ENCODE measurements at regions not wholly inside any gene's neighbourhood (a gene's known extent, or its start where the extent isn't known, plus 50 kb on each side); places are given as distances from the start of the nearest gene placed in this dataset.
"Not testable (repeated sequence)": the region's sequence is repeated elsewhere in the genome, so short reads cannot be mapped to it uniquely, and the experiment has no call there.

DNA sequence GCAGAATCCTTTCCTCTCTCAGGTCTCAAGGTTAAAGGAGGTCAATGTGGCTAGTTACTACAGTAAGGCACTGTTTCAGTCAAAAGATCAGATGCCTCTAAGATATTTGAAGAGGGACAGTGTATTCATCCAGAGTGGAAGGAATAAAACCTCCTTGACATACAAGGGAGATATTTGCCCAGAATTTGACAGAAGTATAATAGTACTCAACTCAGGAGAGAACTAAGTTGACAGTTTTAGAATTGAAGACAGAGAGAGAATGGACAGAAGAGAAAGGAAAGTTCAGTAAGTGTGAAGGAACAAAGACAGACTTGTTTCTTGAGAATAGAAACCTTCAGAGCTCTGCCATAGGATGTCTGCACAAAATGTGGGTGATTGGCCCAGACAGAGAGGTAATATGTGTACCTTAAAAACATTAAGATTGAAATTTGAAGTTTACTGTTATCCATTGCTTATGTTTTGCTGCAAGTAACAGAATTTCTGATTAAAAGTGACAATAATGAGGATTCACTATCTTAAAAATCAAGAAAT, 507.1 kb downstream of the IGSF11 start:
- ChIA-PET CTCF (no interaction called here), POLR2A (no interaction called here)
- Mint-ChIP-seq H3K27me3 (no peaks in the 10 kb centered on the region), H3K36me3 (no peaks in the 10 kb centered on the region), H3K9me3 (peaks cover 0 to 12% (median 6%) of the 10 kb centered on the region in 5 donors), H3K4me3 (no peak overlapping the region), H3K4me1 (no peaks in the 10 kb centered on the region), H3K27ac (no peak overlapping the region)
- H3K4me3 ChIP-seq (ENCODE audit: low read length) = no peak overlapping the region
- H3K27ac ChIP-seq (ENCODE audit: low read depth, low read length) = no peak overlapping the region
- no peaks in the 10 kb centered on the region for H3K9me3 ChIP-seq (ENCODE audit: low read length)
- no peaks in the 10 kb centered on the region for H3K4me1 ChIP-seq (ENCODE audit: insufficient read depth, low read length)
- DNase-seq = no peak
- no peaks in the 10 kb centered on the region for H3K27me3 ChIP-seq (ENCODE audit: insufficient read depth, low read length, poor library complexity, severe bottlenecking)
- no peaks in the 10 kb centered on the region for H3K36me3 ChIP-seq (ENCODE audit: insufficient read depth, low read length)

DNA sequence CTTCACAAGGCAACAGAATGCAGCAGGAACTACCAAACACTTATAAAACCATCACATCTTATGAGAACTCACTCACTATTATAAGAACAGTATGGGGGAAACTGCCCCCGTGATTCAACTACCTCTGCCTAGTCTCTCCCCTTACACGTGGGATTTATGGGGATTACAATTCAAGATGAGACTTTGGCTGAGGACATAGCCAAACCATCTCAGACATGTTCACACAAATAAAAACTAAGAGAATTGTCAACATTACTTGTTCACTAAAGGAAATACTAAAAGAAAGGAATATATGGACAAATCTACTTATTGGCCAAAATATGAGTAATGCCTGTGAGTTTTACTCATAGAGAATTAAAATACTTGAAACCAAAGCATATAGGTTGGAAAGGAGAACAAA, 505.1 kb downstream of the IGSF11 start:
- Mint-ChIP-seq H3K4me3 (no peak overlapping the region), H3K36me3 (no peaks in the 10 kb centered on the region), H3K9me3 (peaks cover 0 to 17% (median 2%) of the 10 kb centered on the region in 5 donors), H3K27ac (no peak overlapping the region), H3K4me1 (no peaks in the 10 kb centered on the region), H3K27me3 (no peaks in the 10 kb centered on the region)
- CTCF ChIA-PET = no interaction called here
- H3K27me3 ChIP-seq (ENCODE audit: insufficient read depth, low read length, poor library complexity, severe bottlenecking) = no peaks in the 10 kb centered on the region
- H3K4me3 ChIP-seq (ENCODE audit: low read length) = no peak overlapping the region
- H3K9me3 ChIP-seq (ENCODE audit: low read length) = no peaks in the 10 kb centered on the region
- no peak overlapping the region for H3K27ac ChIP-seq (ENCODE audit: low read depth, low read length)
- H3K4me1 ChIP-seq (ENCODE audit: insufficient read depth, low read length) = no peaks in the 10 kb centered on the region
- no peak for DNase-seq
- POLR2A ChIA-PET = no interaction called here
- no peaks in the 10 kb centered on the region for H3K36me3 ChIP-seq (ENCODE audit: insufficient read depth, low read length)

DNA sequence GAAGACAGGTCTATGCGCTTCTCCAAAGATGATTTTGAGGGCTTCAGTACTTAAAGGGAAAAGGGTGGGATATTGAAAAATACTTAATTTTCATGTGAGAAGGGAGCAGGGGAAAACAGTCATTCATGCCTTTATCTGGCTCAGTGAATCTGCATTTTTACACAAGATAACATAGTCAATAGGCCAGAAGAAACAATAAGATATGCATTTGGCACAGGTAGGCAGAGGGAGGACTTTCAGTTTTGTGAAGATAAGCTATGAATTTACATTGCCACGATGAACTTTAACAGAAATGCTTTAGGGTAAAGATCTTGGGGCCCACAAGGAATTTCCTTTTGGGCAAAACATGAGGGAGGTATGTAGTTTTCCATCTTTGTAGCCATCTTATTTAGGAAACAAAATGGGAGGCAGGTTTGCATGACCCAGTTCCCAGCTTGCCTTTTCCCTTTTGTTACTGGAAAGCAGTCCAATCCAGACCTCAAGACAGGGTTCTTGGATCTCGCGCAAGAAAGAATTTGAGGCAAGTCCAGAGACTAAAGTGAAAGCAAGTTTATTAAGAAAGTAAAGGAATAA, 504.2 kb downstream of the IGSF11 start:
- no peak overlapping the region for H3K27ac Mint-ChIP-seq

DNA sequence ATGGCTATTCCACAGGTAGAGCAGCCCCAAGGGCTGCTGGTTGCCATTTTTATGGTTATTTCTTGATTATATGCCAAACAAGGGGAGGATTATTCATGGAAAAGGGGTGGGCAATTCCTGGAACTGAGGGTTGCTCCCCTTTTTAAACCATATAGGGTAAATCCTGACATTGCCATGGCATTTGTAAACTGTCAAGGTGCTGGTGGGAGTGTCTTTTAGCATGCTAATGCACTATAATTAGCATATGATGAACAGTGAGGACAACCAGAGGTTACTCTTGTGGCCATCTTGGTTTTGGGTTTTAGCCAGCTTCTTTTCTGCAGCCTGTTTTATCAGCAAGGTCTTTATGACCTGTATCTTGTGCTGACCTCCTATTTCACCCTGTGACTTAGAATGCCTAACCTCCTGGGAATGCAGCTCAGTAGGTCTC, 503.7 kb downstream of the IGSF11 start:
- CTCF ChIA-PET; H3K27me3 ChIP-seq (ENCODE audit: insufficient read depth, low read length, poor library complexity, severe bottlenecking); POLR2A ChIA-PET; H3K27ac Mint-ChIP-seq; H3K27ac ChIP-seq (ENCODE audit: low read depth, low read length); H3K4me3 Mint-ChIP-seq; H3K9me3 ChIP-seq (ENCODE audit: low read length); H3K27me3 Mint-ChIP-seq; H3K36me3 Mint-ChIP-seq; DNase-seq; H3K4me3 ChIP-seq (ENCODE audit: low read length); H3K36me3 ChIP-seq (ENCODE audit: insufficient read depth, low read length); H3K4me1 Mint-ChIP-seq; H3K4me1 ChIP-seq (ENCODE audit: insufficient read depth, low read length): not testable (repeated sequence)
- peaks cover 0 to 17% (median 2%) of the 10 kb centered on the region in 5 donors for H3K9me3 Mint-ChIP-seq

More for the DNA sequence above, 504.2 kb downstream of the IGSF11 start:
- no peaks in the 10 kb centered on the region for H3K36me3 Mint-ChIP-seq
- no peaks in the 10 kb centered on the region for H3K27me3 Mint-ChIP-seq
- DNase-seq = no peak
- Histone ChIP-seq H3K27me3 (ENCODE audit: insufficient read depth, low read length, poor library complexity, severe bottlenecking) (no peaks in the 10 kb centered on the region), H3K9me3 (ENCODE audit: low read length) (no peaks in the 10 kb centered on the region), H3K4me1 (ENCODE audit: insufficient read depth, low read length) (no peaks in the 10 kb centered on the region), H3K36me3 (ENCODE audit: insufficient read depth, low read length) (no peaks in the 10 kb centered on the region), H3K4me3 (ENCODE audit: low read length) (no peak overlapping the region), H3K27ac (ENCODE audit: low read depth, low read length) (no peak overlapping the region)
- POLR2A ChIA-PET = no interaction called here
- H3K4me3 Mint-ChIP-seq = no peak overlapping the region
- CTCF ChIA-PET = no interaction called here
- H3K4me1 Mint-ChIP-seq = no peaks in the 10 kb centered on the region
- H3K9me3 Mint-ChIP-seq = peaks cover 0 to 17% (median 2%) of the 10 kb centered on the region in 5 donors

DNA sequence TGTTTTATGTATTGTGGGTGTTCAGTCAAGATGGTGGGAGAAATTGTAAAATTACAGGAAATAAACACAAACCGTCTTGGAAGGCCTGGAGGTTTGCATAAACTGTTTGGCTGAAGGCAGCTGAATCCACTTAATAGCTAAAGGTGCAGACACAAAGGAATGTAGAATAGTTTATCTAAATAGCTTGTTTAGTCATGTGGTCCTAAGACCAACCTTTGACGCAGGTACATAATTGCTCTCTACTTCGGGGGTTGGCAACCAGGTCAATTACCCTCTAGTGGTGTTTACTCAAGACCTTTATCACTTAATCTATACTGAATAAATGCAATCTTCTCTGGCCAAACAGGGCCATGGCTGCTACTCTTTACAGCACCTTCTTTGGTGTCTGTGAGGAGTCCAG, 502.8 kb downstream of the IGSF11 start:
- DNase-seq = no peak
- Histone ChIP-seq H3K27me3 (ENCODE audit: insufficient read depth, low read length, poor library complexity, severe bottlenecking) (no peaks in the 10 kb centered on the region), H3K36me3 (ENCODE audit: insufficient read depth, low read length) (no peaks in the 10 kb centered on the region), H3K27ac (ENCODE audit: low read depth, low read length) (no peak overlapping the region), H3K4me3 (ENCODE audit: low read length) (no peak overlapping the region), H3K9me3 (ENCODE audit: low read length) (no peaks in the 10 kb centered on the region), H3K4me1 (ENCODE audit: insufficient read depth, low read length) (no peaks in the 10 kb centered on the region)
- POLR2A ChIA-PET = no interaction called here
- H3K4me3 Mint-ChIP-seq = no peak overlapping the region
- H3K9me3 Mint-ChIP-seq = peaks cover 0 to 23% (median 0%) of the 10 kb centered on the region in 5 donors
- no peak overlapping the region for H3K27ac Mint-ChIP-seq
- CTCF ChIA-PET = no interaction called here
- H3K27me3 Mint-ChIP-seq = no peaks in the 10 kb centered on the region
- no peaks in the 10 kb centered on the region for H3K36me3 Mint-ChIP-seq
- H3K4me1 Mint-ChIP-seq = no peaks in the 10 kb centered on the region

DNA sequence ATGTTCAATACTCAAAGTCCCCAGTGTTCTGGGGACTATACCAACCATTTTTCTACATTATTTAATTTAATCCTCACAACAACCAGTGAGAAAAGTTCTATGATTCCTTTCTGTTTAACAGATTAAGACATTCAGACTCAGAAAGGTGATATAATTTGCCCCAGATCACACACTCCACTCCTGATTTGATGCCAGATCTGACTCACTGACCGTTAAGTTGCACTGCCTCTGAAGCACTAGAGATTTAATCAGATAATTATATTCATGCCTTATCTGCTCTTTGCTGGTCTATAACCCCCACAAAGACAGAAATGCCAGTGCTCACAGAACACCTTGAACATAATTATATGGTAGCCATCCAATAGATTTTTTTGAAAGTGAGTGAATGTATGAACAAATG, 501.0 kb downstream of the IGSF11 start:
- no peak overlapping the region for H3K27ac Mint-ChIP-seq
- H3K36me3 Mint-ChIP-seq = no peaks in the 10 kb centered on the region
- ChIA-PET CTCF (no interaction called here), POLR2A (no interaction called here)
- no peaks in the 10 kb centered on the region for H3K4me1 Mint-ChIP-seq
- H3K27me3 Mint-ChIP-seq = no peaks in the 10 kb centered on the region
- Histone ChIP-seq H3K4me3 (ENCODE audit: low read length) (no peak overlapping the region), H3K4me1 (ENCODE audit: insufficient read depth, low read length) (no peaks in the 10 kb centered on the region), H3K36me3 (ENCODE audit: insufficient read depth, low read length) (no peaks in the 10 kb centered on the region), H3K27me3 (ENCODE audit: insufficient read depth, low read length, poor library complexity, severe bottlenecking) (no peaks in the 10 kb centered on the region), H3K27ac (ENCODE audit: low read depth, low read length) (no peak overlapping the region), H3K9me3 (ENCODE audit: low read length) (no peaks in the 10 kb centered on the region)
- DNase-seq = no peak
- peaks cover 0 to 19% (median 0%) of the 10 kb centered on the region in 5 donors for H3K9me3 Mint-ChIP-seq
- no peak overlapping the region for H3K4me3 Mint-ChIP-seq

DNA sequence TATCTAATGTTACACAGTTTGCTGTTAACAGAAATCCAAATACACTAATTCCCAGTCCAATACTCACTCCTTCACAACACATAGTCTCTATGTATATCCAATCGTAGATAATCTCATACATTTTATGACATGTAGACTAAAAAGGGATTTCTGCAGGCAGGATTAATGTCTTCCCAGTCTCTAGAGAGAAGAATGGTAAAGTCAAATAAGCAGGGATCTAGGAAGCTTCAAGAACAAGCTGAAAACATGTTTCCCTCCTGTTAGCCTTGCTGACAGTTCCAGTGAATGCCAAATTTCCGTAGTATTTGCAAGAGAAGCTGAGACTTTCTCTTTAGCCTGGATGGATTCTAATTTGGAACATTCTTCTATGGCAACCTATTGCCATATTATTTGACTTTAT, 500.1 kb downstream of the IGSF11 start:
- H3K36me3 ChIP-seq (ENCODE audit: insufficient read depth, low read length) = no peaks in the 10 kb centered on the region
- Mint-ChIP-seq H3K27ac (no peak overlapping the region), H3K36me3 (no peaks in the 10 kb centered on the region), H3K4me3 (no peak overlapping the region), H3K4me1 (no peaks in the 10 kb centered on the region), H3K9me3 (peaks cover 0 to 12% (median 0%) of the 10 kb centered on the region in 5 donors), H3K27me3 (no peaks in the 10 kb centered on the region)
- no peak overlapping the region for H3K27ac ChIP-seq (ENCODE audit: low read depth, low read length)
- H3K27me3 ChIP-seq (ENCODE audit: insufficient read depth, low read length, poor library complexity, severe bottlenecking) = no peaks in the 10 kb centered on the region
- no peaks in the 10 kb centered on the region for H3K4me1 ChIP-seq (ENCODE audit: insufficient read depth, low read length)
- no peak for DNase-seq
- POLR2A ChIA-PET = no interaction called here
- no peaks in the 10 kb centered on the region for H3K9me3 ChIP-seq (ENCODE audit: low read length)
- CTCF ChIA-PET = no interaction called here
- no peak overlapping the region for H3K4me3 ChIP-seq (ENCODE audit: low read length)

DNA sequence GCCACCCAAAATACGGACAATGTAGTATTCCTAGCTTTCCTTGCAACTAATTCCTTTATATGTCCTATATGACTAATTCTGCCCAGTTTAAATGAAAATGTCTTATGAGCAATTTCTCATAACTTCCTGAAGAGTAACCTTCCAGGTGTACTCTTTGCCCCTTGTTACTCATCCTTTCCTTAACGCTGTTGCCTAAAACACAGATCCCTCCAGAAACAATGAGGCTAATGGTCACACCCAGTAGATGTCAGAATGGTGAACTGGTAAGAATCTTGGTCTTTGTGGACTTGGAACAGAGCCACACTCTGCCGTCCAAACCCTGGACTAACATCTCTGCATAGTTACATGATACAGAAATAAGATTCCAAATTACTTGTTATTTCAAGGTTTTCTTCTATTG, 497.9 kb downstream of the IGSF11 start:
- Mint-ChIP-seq H3K4me3 (no peak overlapping the region), H3K27me3 (no peaks in the 10 kb centered on the region), H3K9me3 (peaks cover 0 to 12% (median 0%) of the 10 kb centered on the region in 5 donors), H3K36me3 (no peaks in the 10 kb centered on the region), H3K4me1 (no peaks in the 10 kb centered on the region), H3K27ac (no peak overlapping the region)
- no peaks in the 10 kb centered on the region for H3K4me1 ChIP-seq (ENCODE audit: insufficient read depth, low read length)
- POLR2A ChIA-PET = no interaction called here
- H3K36me3 ChIP-seq (ENCODE audit: insufficient read depth, low read length) = no peaks in the 10 kb centered on the region
- H3K4me3 ChIP-seq (ENCODE audit: low read length) = no peak overlapping the region
- H3K27me3 ChIP-seq (ENCODE audit: insufficient read depth, low read length, poor library complexity, severe bottlenecking) = no peaks in the 10 kb centered on the region
- no peaks in the 10 kb centered on the region for H3K9me3 ChIP-seq (ENCODE audit: low read length)
- DNase-seq = no peak
- H3K27ac ChIP-seq (ENCODE audit: low read depth, low read length) = no peak overlapping the region
- CTCF ChIA-PET = no interaction called here

DNA sequence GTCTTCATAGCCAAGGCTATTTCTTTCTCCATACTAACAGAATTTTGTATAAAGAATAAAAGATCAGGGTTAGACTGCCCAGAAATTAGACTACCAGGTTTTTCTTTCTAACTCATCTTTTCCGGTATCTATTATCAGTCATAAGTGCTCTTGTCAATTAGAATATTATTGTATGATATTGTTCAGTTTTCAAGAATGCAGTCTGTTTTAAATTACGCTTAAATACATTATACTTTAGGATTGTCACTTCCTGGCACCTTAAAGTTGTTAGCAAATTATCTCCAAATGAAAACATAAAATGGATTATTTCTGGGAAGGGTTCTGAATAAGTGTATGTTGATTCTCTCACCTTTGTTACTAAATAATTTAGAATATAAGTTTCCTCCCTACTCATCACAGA, 497.2 kb downstream of the IGSF11 start:
- H3K9me3 ChIP-seq (ENCODE audit: low read length) = no peaks in the 10 kb centered on the region
- Mint-ChIP-seq H3K4me3 (no peak overlapping the region), H3K27me3 (no peaks in the 10 kb centered on the region), H3K4me1 (no peaks in the 10 kb centered on the region), H3K9me3 (peaks cover 0 to 12% (median 0%) of the 10 kb centered on the region in 5 donors), H3K36me3 (no peaks in the 10 kb centered on the region), H3K27ac (no peak overlapping the region)
- no peaks in the 10 kb centered on the region for H3K4me1 ChIP-seq (ENCODE audit: insufficient read depth, low read length)
- no peak overlapping the region for H3K27ac ChIP-seq (ENCODE audit: low read depth, low read length)
- no peak overlapping the region for H3K4me3 ChIP-seq (ENCODE audit: low read length)
- POLR2A ChIA-PET = no interaction called here
- DNase-seq = no peak
- H3K36me3 ChIP-seq (ENCODE audit: insufficient read depth, low read length) = no peaks in the 10 kb centered on the region
- no peaks in the 10 kb centered on the region for H3K27me3 ChIP-seq (ENCODE audit: insufficient read depth, low read length, poor library complexity, severe bottlenecking)
- CTCF ChIA-PET = no interaction called here

Data from CD8-positive, alpha-beta memory T cell (primary cell).